ENCODE measurements at regions not wholly inside any gene's neighbourhood (a gene's known extent, or its start where the extent isn't known, plus 50 kb on each side); places are given as distances from the start of the nearest gene placed in this dataset.

GRCh38 chr12:31819427-31819826 lies 90.6 kb upstream of the AMN1 start:
- Mint-ChIP-seq H3K36me3 (peaks cover 5% of the 10 kb centered on the region; the same call in 1 of the 2 replicates), H3K4me1 (no peaks in the 10 kb centered on the region), H3K27ac (no peak overlapping the region), H3K27me3 (ENCODE audit: low read depth) (no peaks in the 10 kb centered on the region), H3K4me3 (no peak overlapping the region), H3K9me3 (peaks cover 11% of the 10 kb centered on the region)
- POLR2A ChIA-PET: interaction anchor here (0.9 kb wide), 1 partner anchor 217 kb away, joined by 3 read pairs; no protein-coding TSS in a partner anchor
- TF ChIP-seq ELF4 (CRISPR knock-in tag; IDR thresholded peaks at IDR 0.05; ENCODE audit: low read depth) (no peak), EMX1 (CRISPR knock-in tag; IDR thresholded peaks at IDR 0.05) (no peak), E2F4 (CRISPR knock-in tag; IDR thresholded peaks at IDR 0.05; ENCODE audit: borderline replicate concordance, low read depth) (no peak), GRHL2 (CRISPR knock-in tag; IDR thresholded peaks at IDR 0.05; ENCODE audit: insufficient replicate concordance, severe bottlenecking) (no peak), ZNF281 (CRISPR knock-in tag; IDR thresholded peaks at IDR 0.05) (no peak), RORB (CRISPR knock-in tag; IDR thresholded peaks at IDR 0.05) (no peak), JUN (CRISPR knock-in tag; IDR thresholded peaks at IDR 0.05) (no peak), ZNF423 (CRISPR knock-in tag; IDR thresholded peaks at IDR 0.05) (no peak), IRF2 (CRISPR knock-in tag; IDR thresholded peaks at IDR 0.05; ENCODE audit: borderline replicate concordance, low read depth) (no peak), ATF6 (CRISPR knock-in tag; IDR thresholded peaks at IDR 0.05) (no peak), SP1 (CRISPR knock-in tag; conservative IDR thresholded peaks at IDR 0.05) (no peak), GTF2I (CRISPR knock-in tag; conservative IDR thresholded peaks at IDR 0.05) (no peak), ZMAT4 (CRISPR knock-in tag; IDR thresholded peaks at IDR 0.05) (no peak), USF2 (CRISPR knock-in tag; IDR thresholded peaks at IDR 0.05) (no peak), NR2C2 (CRISPR knock-in tag; IDR thresholded peaks at IDR 0.05) (no peak), AR (CRISPR knock-in tag; IDR thresholded peaks at IDR 0.05) (no peak), ZSCAN18 (CRISPR knock-in tag; IDR thresholded peaks at IDR 0.05) (no peak), ZNF416 (CRISPR knock-in tag; IDR thresholded peaks at IDR 0.05) (no peak), CBFB (CRISPR knock-in tag; IDR thresholded peaks at IDR 0.05; ENCODE audit: low read depth) (no peak)
- DNase-seq (ENCODE audit: low spot score): no peak
- no peak for ATAC-seq
- CTCF ChIA-PET: interaction anchor here (0.6 to 0.7 kb wide), 2 partner anchors 59 to 101 kb away, joined by 3 to 4 read pairs; no protein-coding TSS in a partner anchor

Data from WTC11 (cell line).